ENCODE measurements at regions not wholly inside any gene's neighbourhood (a gene's known extent, or its start where the extent isn't known, plus 50 kb on each side); places are given as distances from the start of the nearest gene placed in this dataset.

- no peak overlapping the region for H3K4me2 ChIP-seq (ENCODE audit: insufficient read depth, low read length)
- no peak overlapping the region for H3K4me3 ChIP-seq (replicated peaks in 1 of 3; ENCODE audit: insufficient read depth in 1 of 3, low read depth in 1 of 3, low read length in 3 of 3)
- no peak for DNase-seq (ENCODE audit: low read depth, low spot score)
- no peak for FAIRE-seq
- H3K9me3 ChIP-seq (replicated peaks; ENCODE audit: control insufficient read depth, insufficient read depth, low read length) = no peaks in the 10 kb centered on the region
- intact Hi-C loops (cut with micrococcal nuclease) = no loop called here
- BruUV-seq (replicated peaks) = no TSS peak
- H4K20me1 ChIP-seq (replicated peaks; ENCODE audit: control insufficient read depth, extremely low read depth, insufficient read depth, low read length) = no peaks in the 10 kb centered on the region
- no peak overlapping the region for H2AFZ ChIP-seq (ENCODE audit: low read depth, low read length)
- no peak overlapping the region for H3K9ac ChIP-seq (replicated peaks; ENCODE audit: extremely low read depth, insufficient read depth, low read length)
- H3K36me3 ChIP-seq (ENCODE audit: control insufficient read depth in 2 of 2, extremely low read depth in 1 of 2, insufficient read depth in 2 of 2, low read length in 2 of 2) = no peaks in the 10 kb centered on the region
- no peaks in the 10 kb centered on the region for H3K9me1 ChIP-seq (replicated peaks; ENCODE audit: control insufficient read depth, extremely low read depth, insufficient read depth, low read length)
- no peaks in the 10 kb centered on the region for H3K27me3 ChIP-seq (ENCODE audit: control insufficient read depth in 2 of 2, insufficient read depth in 2 of 2, low read length in 2 of 2)
- no peaks in the 10 kb centered on the region for H3K79me2 ChIP-seq (ENCODE audit: control insufficient read depth, insufficient read depth, low read length)
- dilution Hi-C loops (cut with MboI; ENCODE audit: extremely low pct_ligation_motif_present, low sequenced_read_pairs) = no loop called here
- CTCF ChIA-PET = no interaction called here
- TF ChIP-seq JUN (IDR thresholded peaks at IDR 0.05; ENCODE audit: borderline replicate concordance, insufficient read depth, insufficient read length, low read depth) (no peak), POLR2AphosphoS5 (IDR thresholded peaks at IDR 0.05; ENCODE audit: insufficient read depth, low read depth, low read length) (no peak)
- no peaks in the 10 kb centered on the region for H3K4me1 ChIP-seq (ENCODE audit: control insufficient read depth, extremely low read depth, insufficient read depth, low read length)
- POLR2A ChIA-PET = no interaction called here
- no peak overlapping the region for H3K27ac ChIP-seq (ENCODE audit: insufficient read depth, low read depth, low read length)
Measured at GRCh38 chr2:184026961-184027360, 571.4 kb upstream of the ZNF804A start.

GRCh38 chr2:184030245-184030644, 568.1 kb upstream of the ZNF804A start:
- no peaks in the 10 kb centered on the region for H3K4me1 ChIP-seq (ENCODE audit: control insufficient read depth, extremely low read depth, insufficient read depth, low read length)
- H3K4me3 ChIP-seq (replicated peaks in 1 of 3; ENCODE audit: insufficient read depth in 1 of 3, low read depth in 1 of 3, low read length in 3 of 3) = no peak overlapping the region
- no TSS peak for BruUV-seq (replicated peaks)
- POLR2A ChIA-PET = no interaction called here
- no peaks in the 10 kb centered on the region for H4K20me1 ChIP-seq (replicated peaks; ENCODE audit: control insufficient read depth, extremely low read depth, insufficient read depth, low read length)
- no peaks in the 10 kb centered on the region for H3K36me3 ChIP-seq (ENCODE audit: control insufficient read depth in 2 of 2, extremely low read depth in 1 of 2, insufficient read depth in 2 of 2, low read length in 2 of 2)
- dilution Hi-C loops (cut with MboI; ENCODE audit: extremely low pct_ligation_motif_present, low sequenced_read_pairs) = no loop called here
- H2AFZ ChIP-seq (ENCODE audit: low read depth, low read length) = no peak overlapping the region
- TF ChIP-seq MAX (IDR thresholded peaks at IDR 0.05; ENCODE audit: insufficient read depth, insufficient read length) (no peak), GATA2 (IDR thresholded peaks at IDR 0.05; ENCODE audit: insufficient read depth, insufficient read length, low read depth, low read length) (no peak), MYC (IDR thresholded peaks at IDR 0.05; ENCODE audit: low read depth, low read length) (no peak), JUN (IDR thresholded peaks at IDR 0.05; ENCODE audit: borderline replicate concordance, insufficient read depth, insufficient read length, low read depth) (no peak), POLR2A (IDR thresholded peaks at IDR 0.05; ENCODE audit: low read depth, low read length) (no peak), EZH2 (IDR thresholded peaks at IDR 0.05; ENCODE audit: borderline replicate concordance, low read depth, low read length, severe bottlenecking) (no peak), FOS (IDR thresholded peaks at IDR 0.05; ENCODE audit: borderline replicate concordance, insufficient read depth, low read length) (no peak), POLR2AphosphoS5 (IDR thresholded peaks at IDR 0.05; ENCODE audit: insufficient read depth, low read depth, low read length) (no peak)
- TF ChIP-seq, protein P1, sequence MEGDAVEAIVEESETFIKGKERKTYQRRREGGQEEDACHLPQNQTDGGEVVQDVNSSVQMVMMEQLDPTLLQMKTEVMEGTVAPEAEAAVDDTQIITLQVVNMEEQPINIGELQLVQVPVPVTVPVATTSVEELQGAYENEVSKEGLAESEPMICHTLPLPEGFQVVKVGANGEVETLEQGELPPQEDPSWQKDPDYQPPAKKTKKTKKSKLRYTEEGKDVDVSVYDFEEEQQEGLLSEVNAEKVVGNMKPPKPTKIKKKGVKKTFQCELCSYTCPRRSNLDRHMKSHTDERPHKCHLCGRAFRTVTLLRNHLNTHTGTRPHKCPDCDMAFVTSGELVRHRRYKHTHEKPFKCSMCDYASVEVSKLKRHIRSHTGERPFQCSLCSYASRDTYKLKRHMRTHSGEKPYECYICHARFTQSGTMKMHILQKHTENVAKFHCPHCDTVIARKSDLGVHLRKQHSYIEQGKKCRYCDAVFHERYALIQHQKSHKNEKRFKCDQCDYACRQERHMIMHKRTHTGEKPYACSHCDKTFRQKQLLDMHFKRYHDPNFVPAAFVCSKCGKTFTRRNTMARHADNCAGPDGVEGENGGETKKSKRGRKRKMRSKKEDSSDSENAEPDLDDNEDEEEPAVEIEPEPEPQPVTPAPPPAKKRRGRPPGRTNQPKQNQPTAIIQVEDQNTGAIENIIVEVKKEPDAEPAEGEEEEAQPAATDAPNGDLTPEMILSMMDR (IDR thresholded peaks at IDR 0.05; ENCODE audit: extremely low read depth in 1 of 2, insufficient read depth in 1 of 2, low read depth in 1 of 2, low read length in 2 of 2) = no peak
- no peak for DNase-seq (ENCODE audit: low read depth, low spot score)
- no peak overlapping the region for H3K9ac ChIP-seq (replicated peaks; ENCODE audit: extremely low read depth, insufficient read depth, low read length)
- no peaks in the 10 kb centered on the region for H3K9me3 ChIP-seq (replicated peaks; ENCODE audit: control insufficient read depth, insufficient read depth, low read length)
- H3K9me1 ChIP-seq (replicated peaks; ENCODE audit: control insufficient read depth, extremely low read depth, insufficient read depth, low read length) = no peaks in the 10 kb centered on the region
- H3K4me2 ChIP-seq (ENCODE audit: insufficient read depth, low read length) = no peak overlapping the region
- intact Hi-C loops (cut with micrococcal nuclease) = no loop called here
- no peaks in the 10 kb centered on the region for H3K79me2 ChIP-seq (ENCODE audit: control insufficient read depth, insufficient read depth, low read length)
- CTCF ChIA-PET = no interaction called here
- no peak overlapping the region for H3K27ac ChIP-seq (ENCODE audit: insufficient read depth, low read depth, low read length)
- no peak for FAIRE-seq
- no peaks in the 10 kb centered on the region for H3K27me3 ChIP-seq (ENCODE audit: control insufficient read depth in 2 of 2, insufficient read depth in 2 of 2, low read length in 2 of 2)

Data from endothelial cell of umbilical vein (primary cell).